CD8-positive, alpha-beta memory T cell (primary cell): ENCODE measurements at regions not wholly inside any gene's neighbourhood (a gene's known extent, or its start where the extent isn't known, plus 50 kb on each side); places are given as distances from the start of the nearest gene placed in this dataset.

Experiments used
- CTCF ChIA-PET: fragments of 350-600 bp; sonication (Branson Sonifier 250); formaldehyde crosslinking; loops from one replicate; lab custom pipeline; 2021; ENCODE audit warnings: antibody characterized with exemption; lab: Charles Lee
- POLR2A ChIA-PET: fragments of 350-600 bp; sonication (Branson Sonifier 250); formaldehyde crosslinking; loops from one replicate; lab custom pipeline; 2021; ENCODE audit warnings: antibody characterized with exemption; lab: Charles Lee
- DNase-seq, 5 donors: peaks; one replicate each; pipeline versions ENCODE4 v3.0.0 to v3.0.0-alpha.2; 2020 to 2022; ENCODE audit warnings: mixed read lengths in 1 of 5
- H3K27ac ChIP-seq: one replicate; pipeline ENCODE4 v1.7.0; 2013; ENCODE audit warnings: low read depth, mild to moderate bottlenecking, low read length, moderate library complexity
- H3K27me3 ChIP-seq: 2 replicates; pipeline ENCODE4 v1.7.0; 2013; ENCODE audit warnings: low read length, mild to moderate bottlenecking; ENCODE audit not compliant: insufficient read depth, poor library complexity, severe bottlenecking
- H3K36me3 ChIP-seq: 2 replicates; pipeline ENCODE4 v1.7.0; 2013; ENCODE audit warnings: mild to moderate bottlenecking, low read length, moderate library complexity; ENCODE audit not compliant: insufficient read depth
- H3K4me1 ChIP-seq: 2 replicates; pipeline ENCODE4 v1.7.0; 2013; ENCODE audit warnings: mild to moderate bottlenecking, low read length, moderate library complexity; ENCODE audit not compliant: insufficient read depth
- H3K4me3 ChIP-seq: 2 replicates; pipeline ENCODE4 v1.7.0; 2013; ENCODE audit warnings: mild to moderate bottlenecking, low read length
- H3K9me3 ChIP-seq: 2 replicates; pipeline ENCODE4 v1.7.0; 2013; ENCODE audit warnings: mild to moderate bottlenecking, low read length
- H3K27ac Mint-ChIP-seq, 8 donors: one replicate each; pipeline ENCODE4 v1.8.0; 2020 to 2021; ENCODE audit warnings: mixed read lengths in 8 of 8, mild to moderate bottlenecking in 6 of 8, inconsistent platforms in 3 of 8, moderate library complexity in 3 of 8
- H3K27me3 Mint-ChIP-seq, 2 donors: one replicate each; pipeline ENCODE4 v1.8.0; 2020 to 2021; ENCODE audit warnings: mixed read lengths in 2 of 2, mild to moderate bottlenecking in 1 of 2, moderate library complexity in 1 of 2
- H3K36me3 Mint-ChIP-seq, 3 donors: one replicate each; pipeline ENCODE4 v1.8.0; 2020 to 2021; ENCODE audit warnings: mixed read lengths in 3 of 3, inconsistent platforms in 1 of 3, mild to moderate bottlenecking in 1 of 3
- H3K4me1 Mint-ChIP-seq, 3 donors: one replicate each; pipeline ENCODE4 v1.8.0; 2020 to 2021; ENCODE audit warnings: mixed read lengths in 3 of 3, inconsistent platforms in 1 of 3, mild to moderate bottlenecking in 1 of 3
- H3K4me3 Mint-ChIP-seq, 7 donors: one replicate each; pipeline ENCODE4 v1.8.0; 2020 to 2021; ENCODE audit warnings: mixed read lengths in 7 of 7, mild to moderate bottlenecking in 6 of 7, moderate library complexity in 4 of 7, inconsistent platforms in 2 of 7
- H3K9me3 Mint-ChIP-seq, 5 donors: one replicate each; pipeline ENCODE4 v1.8.0; 2020 to 2022; ENCODE audit warnings: mixed read lengths in 5 of 5, mild to moderate bottlenecking in 3 of 5, moderate library complexity in 2 of 5, inconsistent platforms in 1 of 5

GRCh38 chr10:120734483-120735078 is 116.6 kb upstream of the WDR11 start:
- Mint-ChIP-seq H3K27ac (no peak overlapping the region), H3K9me3 (no peaks in the 10 kb centered on the region), H3K4me3 (no peak overlapping the region), H3K4me1 (no peaks in the 10 kb centered on the region), H3K36me3 (no peaks in the 10 kb centered on the region), H3K27me3 (peaks cover 6% of the 10 kb centered on the region in 2 donors)
- ChIA-PET POLR2A (no interaction called here), CTCF (interaction anchor here (1.6 kb wide), 1 partner anchor 30 kb away, joined by 3 read pairs; no protein-coding TSS in a partner anchor)
- DNase-seq, result no peak
- Histone ChIP-seq H3K36me3 (no peaks in the 10 kb centered on the region), H3K27me3 (no peaks in the 10 kb centered on the region), H3K4me3 (no peak overlapping the region), H3K9me3 (no peaks in the 10 kb centered on the region), H3K4me1 (no peaks in the 10 kb centered on the region), H3K27ac (no peak overlapping the region)

- no peak for DNase-seq
- ChIA-PET POLR2A (no interaction called here), CTCF (interaction anchor here (1.6 kb wide), 1 partner anchor 29 kb away, joined by 3 read pairs; no protein-coding TSS in a partner anchor)
- Histone ChIP-seq H3K27ac (no peak overlapping the region), H3K4me3 (no peak overlapping the region), H3K4me1 (no peaks in the 10 kb centered on the region), H3K9me3 (no peaks in the 10 kb centered on the region), H3K36me3 (no peaks in the 10 kb centered on the region), H3K27me3 (no peaks in the 10 kb centered on the region)
- Mint-ChIP-seq H3K4me1 (no peaks in the 10 kb centered on the region), H3K27me3 (peaks cover 6% of the 10 kb centered on the region in 2 donors), H3K4me3 (no peak overlapping the region), H3K36me3 (no peaks in the 10 kb centered on the region), H3K9me3 (no peaks in the 10 kb centered on the region), H3K27ac (no peak overlapping the region)
Measured at GRCh38 chr10:120735315-120735714, 115.8 kb upstream of the WDR11 start.

GRCh38 chr10:120735773-120736371 is 115.3 kb upstream of the WDR11 start:
- H3K4me1 ChIP-seq, result no peaks in the 10 kb centered on the region
- Mint-ChIP-seq H3K27ac (no peak overlapping the region), H3K4me1 (no peaks in the 10 kb centered on the region), H3K36me3 (no peaks in the 10 kb centered on the region), H3K9me3 (no peaks in the 10 kb centered on the region), H3K4me3 (no peak overlapping the region), H3K27me3 (peaks cover 6% of the 10 kb centered on the region in 2 donors)
- no peak overlapping the region for H3K27ac ChIP-seq
- no peaks in the 10 kb centered on the region for H3K27me3 ChIP-seq
- CTCF ChIA-PET, result interaction anchor here (1.6 kb wide), 1 partner anchor 29 kb away, joined by 3 read pairs; no protein-coding TSS in a partner anchor
- H3K4me3 ChIP-seq, result no peak overlapping the region
- no peaks in the 10 kb centered on the region for H3K9me3 ChIP-seq
- no peaks in the 10 kb centered on the region for H3K36me3 ChIP-seq
- no peak for DNase-seq
- POLR2A ChIA-PET, result no interaction called here

- Histone ChIP-seq H3K27me3 (no peaks in the 10 kb centered on the region), H3K27ac (no peak overlapping the region), H3K9me3 (no peaks in the 10 kb centered on the region), H3K4me1 (no peaks in the 10 kb centered on the region), H3K4me3 (no peak overlapping the region), H3K36me3 (no peaks in the 10 kb centered on the region)
- Mint-ChIP-seq H3K9me3 (no peaks in the 10 kb centered on the region), H3K4me3 (no peak overlapping the region), H3K27ac (no peak overlapping the region), H3K27me3 (peaks cover 3 to 6% of the 10 kb centered on the region in 2 donors), H3K36me3 (no peaks in the 10 kb centered on the region), H3K4me1 (no peaks in the 10 kb centered on the region)
- POLR2A ChIA-PET, result no interaction called here
- no peak for DNase-seq
- CTCF ChIA-PET, result interaction anchor here (0.6 kb wide), 1 partner anchor 50 kb away, joined by 4 read pairs; no protein-coding TSS in a partner anchor
Measured at GRCh38 chr10:120736377-120736776, 114.8 kb upstream of the WDR11 start.

GRCh38 chr10:120738658-120739057 is 112.5 kb upstream of the WDR11 start:
- H3K4me1 Mint-ChIP-seq, result no peaks in the 10 kb centered on the region
- no peaks in the 10 kb centered on the region for H3K9me3 ChIP-seq
- no peak overlapping the region for H3K4me3 ChIP-seq
- H3K27me3 Mint-ChIP-seq, result peaks cover 0 to 6% of the 10 kb centered on the region in 2 donors
- no peaks in the 10 kb centered on the region for H3K9me3 Mint-ChIP-seq
- H3K27ac Mint-ChIP-seq, result peak overlapping the region in 1 of 8 donors; percentile 4
- H3K36me3 ChIP-seq, result no peaks in the 10 kb centered on the region
- no peaks in the 10 kb centered on the region for H3K4me1 ChIP-seq
- H3K27me3 ChIP-seq, result no peaks in the 10 kb centered on the region
- H3K36me3 Mint-ChIP-seq, result no peaks in the 10 kb centered on the region
- no peak overlapping the region for H3K27ac ChIP-seq
- DNase-seq, result no peak
- no peak overlapping the region for H3K4me3 Mint-ChIP-seq
- CTCF ChIA-PET, result no interaction called here
- POLR2A ChIA-PET, result no interaction called here

- H3K9me3 Mint-ChIP-seq, result peaks cover 0 to 6% (median 0%) of the 10 kb centered on the region in 5 donors
- no peak overlapping the region for H3K4me3 Mint-ChIP-seq
- H3K27me3 Mint-ChIP-seq, result no peaks in the 10 kb centered on the region
- H3K36me3 Mint-ChIP-seq, result no peaks in the 10 kb centered on the region
- Histone ChIP-seq H3K9me3 (no peaks in the 10 kb centered on the region), H3K27me3 (no peaks in the 10 kb centered on the region), H3K4me3 (no peak overlapping the region), H3K36me3 (no peaks in the 10 kb centered on the region), H3K4me1 (no peaks in the 10 kb centered on the region), H3K27ac (no peak overlapping the region)
- no peak overlapping the region for H3K27ac Mint-ChIP-seq
- CTCF ChIA-PET, result no interaction called here
- POLR2A ChIA-PET, result no interaction called here
- no peaks in the 10 kb centered on the region for H3K4me1 Mint-ChIP-seq
- DNase-seq, result no peak
Measured at GRCh38 chr10:120741396-120741795, 109.8 kb upstream of the WDR11 start.

GRCh38 chr10:120742373-120742772 is 108.8 kb upstream of the WDR11 start:
- H3K4me1 Mint-ChIP-seq, result no peaks in the 10 kb centered on the region
- H3K4me1 ChIP-seq, result no peaks in the 10 kb centered on the region
- H3K27ac Mint-ChIP-seq, result no peak overlapping the region
- no peak overlapping the region for H3K4me3 ChIP-seq
- H3K9me3 Mint-ChIP-seq, result peaks cover 0 to 8% (median 0%) of the 10 kb centered on the region in 5 donors
- peaks cover 0 to 2% of the 10 kb centered on the region in 2 donors for H3K27me3 Mint-ChIP-seq
- ChIA-PET CTCF (no interaction called here), POLR2A (no interaction called here)
- no peaks in the 10 kb centered on the region for H3K36me3 Mint-ChIP-seq
- H3K27me3 ChIP-seq, result no peaks in the 10 kb centered on the region
- H3K9me3 ChIP-seq, result no peaks in the 10 kb centered on the region
- no peaks in the 10 kb centered on the region for H3K36me3 ChIP-seq
- no peak overlapping the region for H3K4me3 Mint-ChIP-seq
- no peak for DNase-seq
- no peak overlapping the region for H3K27ac ChIP-seq

- no peaks in the 10 kb centered on the region for H3K36me3 Mint-ChIP-seq
- Histone ChIP-seq H3K4me3 (no peak overlapping the region), H3K4me1 (no peaks in the 10 kb centered on the region), H3K36me3 (no peaks in the 10 kb centered on the region), H3K27me3 (no peaks in the 10 kb centered on the region), H3K27ac (no peak overlapping the region), H3K9me3 (no peaks in the 10 kb centered on the region)
- no peak for DNase-seq
- H3K27ac Mint-ChIP-seq, result no peak overlapping the region
- peaks cover 0 to 3% of the 10 kb centered on the region in 2 donors for H3K27me3 Mint-ChIP-seq
- H3K4me1 Mint-ChIP-seq, result no peaks in the 10 kb centered on the region
- ChIA-PET CTCF (no interaction called here), POLR2A (no interaction called here)
- no peak overlapping the region for H3K4me3 Mint-ChIP-seq
- peaks cover 0 to 8% (median 0%) of the 10 kb centered on the region in 5 donors for H3K9me3 Mint-ChIP-seq
Measured at GRCh38 chr10:120744040-120744439, 107.1 kb upstream of the WDR11 start.
